Astrocyte of the hippocampus (primary cell): ENCODE measurements at regions not wholly inside any gene's neighbourhood (a gene's known extent, or its start where the extent isn't known, plus 50 kb on each side); places are given as distances from the start of the nearest gene placed in this dataset.
"Not testable (repeated sequence)": the region's sequence is repeated elsewhere in the genome, so short reads cannot be mapped to it uniquely, and the experiment has no call there.

ENCODE experiments used
- DNase-seq: peaks from one replicate; pipeline ENCODE4 v3.0.0; 2011; ENCODE audit warnings: low read depth, low spot score

DNA sequence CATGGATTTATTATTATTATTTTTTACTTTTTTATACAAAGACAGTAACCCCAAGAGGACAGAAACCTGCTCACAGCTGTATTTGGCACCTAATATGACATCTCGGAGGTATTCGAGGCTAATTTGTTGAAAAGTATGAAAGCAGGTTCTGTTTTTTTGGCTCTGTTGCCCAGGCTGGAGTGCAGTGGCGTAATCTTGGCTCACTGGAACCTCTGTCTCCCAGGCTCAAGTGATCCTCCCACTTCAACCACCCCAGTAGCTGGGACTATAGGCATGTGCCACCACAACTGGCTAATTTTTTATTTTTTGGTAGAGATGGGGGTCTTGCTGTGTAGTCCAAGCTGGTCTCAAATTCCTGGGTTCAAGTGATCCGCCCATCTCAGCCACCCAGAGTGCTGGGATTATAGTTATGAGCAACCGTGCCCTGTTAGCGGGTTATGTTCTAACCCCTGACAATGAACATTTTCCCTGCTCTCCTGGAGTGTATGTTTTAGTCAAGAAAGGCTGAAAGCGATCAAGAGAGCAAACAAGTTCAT, 53.7 kb upstream of the ZNF217 start:
- DNase-seq = no peak

- no peak for DNase-seq
These were observed 52.9 kb upstream of the ZNF217 start for GRCh38 chr20:53646550-53646949.

GRCh38 chr20:53645582-53645897, 51.9 kb upstream of the ZNF217 start:
- DNase-seq = no peak

DNA sequence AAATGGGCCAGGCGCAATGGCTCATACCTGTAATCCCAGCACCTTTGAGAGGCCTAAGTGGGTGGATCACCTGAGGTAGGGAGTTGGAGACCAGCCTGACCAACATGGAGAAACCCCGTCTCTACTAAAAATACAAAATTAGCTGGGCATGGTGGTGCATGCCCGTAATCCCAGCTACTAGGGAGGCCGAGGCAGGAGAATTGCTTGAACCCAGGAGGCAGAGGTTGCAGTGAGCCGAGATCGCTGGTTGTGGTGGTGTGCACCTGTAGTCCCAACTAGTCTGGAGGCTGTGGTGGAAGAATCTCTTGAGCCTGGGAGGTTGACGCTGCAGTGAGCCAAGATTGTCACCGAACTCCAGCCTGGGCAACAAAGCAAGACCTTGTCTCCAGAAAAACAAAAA, 50.5 kb upstream of the ZNF217 start:
- not testable (repeated sequence) for DNase-seq
